HG03460 (cell line): ENCODE measurements at regions not wholly inside any gene's neighbourhood (a gene's known extent, or its start where the extent isn't known, plus 50 kb on each side); places are given as distances from the start of the nearest gene placed in this dataset.
"Not testable (repeated sequence)": the region's sequence is repeated elsewhere in the genome, so short reads cannot be mapped to it uniquely, and the experiment has no call there.

Experiments
- ATAC-seq: cut with Tn5 transposase; IDR thresholded peaks from one replicate; pipeline ENCODE4 v1.9.1; 2021; ENCODE audit not compliant: unreplicated experiment

DNA sequence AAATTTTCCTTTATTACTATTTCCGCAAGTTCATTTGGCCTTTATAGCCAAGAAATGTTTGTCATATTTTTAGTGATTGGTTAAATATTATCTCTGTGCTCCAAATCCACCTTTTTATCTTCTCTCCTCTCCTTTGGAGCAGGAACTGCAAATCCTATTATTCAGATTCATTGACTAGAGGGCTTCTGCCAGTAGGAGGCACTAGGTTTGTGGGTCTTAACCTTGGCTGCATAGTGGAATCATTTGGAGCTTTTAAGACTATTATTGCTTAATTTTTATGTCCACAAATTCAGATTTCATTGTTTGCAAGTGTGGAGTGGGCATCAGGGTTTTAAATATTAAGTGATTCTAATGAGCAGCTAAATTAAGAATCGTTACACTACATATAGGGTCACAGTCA is 75.3 kb upstream of the SYT10 start:
- ATAC-seq: no peak

GRCh38 chr12:33519566-33519965 is 79.9 kb upstream of the SYT10 start:
- no peak for ATAC-seq

GRCh38 chr12:33520505-33521302 is 81.1 kb upstream of the SYT10 start:
- ATAC-seq: not testable (repeated sequence)

DNA sequence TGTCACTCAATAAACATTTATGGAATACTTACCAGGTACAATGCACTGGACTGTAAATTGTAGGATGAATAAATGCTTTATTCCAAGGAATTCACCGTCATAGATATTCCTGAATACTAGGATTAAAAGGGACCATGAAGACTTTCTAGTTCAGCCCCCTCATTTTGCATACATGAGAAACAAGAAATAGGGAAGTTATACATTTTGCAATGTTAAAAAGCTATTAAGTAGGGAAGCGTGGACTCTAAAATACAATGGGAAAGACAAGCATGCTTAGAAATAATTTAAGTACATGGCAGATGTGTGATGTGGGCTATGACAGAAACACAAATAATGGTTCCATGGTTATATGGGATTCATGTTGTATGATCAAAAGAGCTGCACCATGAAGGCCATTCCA is 89.4 kb upstream of the SYT10 start:
- ATAC-seq: no peak

GRCh38 chr12:33529810-33530209 is 90.2 kb upstream of the SYT10 start:
- ATAC-seq: no peak

DNA sequence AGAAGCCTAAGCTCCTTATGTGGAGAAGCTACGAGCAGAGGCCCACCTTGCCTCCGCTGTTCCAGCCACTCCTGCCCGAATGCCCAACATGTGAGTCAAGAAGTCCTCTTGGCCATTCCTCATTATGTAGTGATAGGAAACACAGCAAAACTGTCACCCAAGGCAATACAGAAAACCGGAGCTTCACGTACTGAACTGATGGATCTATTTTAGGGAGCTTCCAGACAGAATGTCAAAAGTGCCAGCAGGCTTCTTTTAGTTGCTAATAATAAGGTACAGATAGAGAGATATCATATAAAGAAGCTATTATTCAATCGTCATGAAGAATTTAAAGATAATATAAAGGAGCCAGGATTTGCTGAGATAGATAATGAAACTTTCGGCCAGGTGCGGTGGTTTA is 91.6 kb upstream of the SYT10 start:
- ATAC-seq: no peak

DNA sequence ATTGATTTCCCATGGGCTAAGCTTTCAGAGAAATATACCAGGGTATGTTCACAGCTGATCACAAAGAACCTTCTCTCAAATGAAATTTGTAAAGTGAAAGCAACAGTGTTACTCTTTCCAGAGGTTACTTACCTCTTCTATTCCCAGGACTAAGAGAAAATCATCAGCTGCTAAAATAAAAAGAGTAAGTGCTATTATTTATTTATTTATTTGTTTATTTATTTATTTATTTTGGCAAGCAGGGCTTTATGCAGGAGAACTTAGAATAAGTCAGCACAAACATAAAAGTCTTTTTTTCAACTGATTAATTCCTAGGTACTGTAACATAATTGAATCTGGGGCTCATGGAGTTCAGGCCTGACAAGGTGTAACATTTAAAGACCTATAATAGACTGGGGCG is 93.9 kb upstream of the SYT10 start:
- ATAC-seq: no peak

DNA sequence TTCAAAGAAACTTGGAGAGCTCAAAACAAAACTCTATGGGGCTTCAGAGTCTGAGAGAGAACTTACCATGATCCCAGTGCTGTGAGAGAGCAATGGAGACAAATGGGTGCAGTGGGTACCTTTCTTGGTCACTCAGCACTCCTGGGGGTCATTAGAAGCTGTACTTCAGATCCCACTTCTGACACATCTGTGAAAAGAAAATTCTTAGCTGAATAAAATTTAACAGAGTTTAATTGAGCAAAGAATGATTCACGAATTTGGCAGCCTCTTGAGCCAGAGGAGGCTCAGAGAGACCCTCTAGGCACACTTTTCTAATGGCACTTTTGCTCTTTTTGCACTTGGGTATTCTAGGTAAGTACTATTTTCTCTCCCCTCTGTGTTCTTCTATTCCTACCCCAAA is 96.8 kb upstream of the SYT10 start:
- ATAC-seq: no peak

DNA sequence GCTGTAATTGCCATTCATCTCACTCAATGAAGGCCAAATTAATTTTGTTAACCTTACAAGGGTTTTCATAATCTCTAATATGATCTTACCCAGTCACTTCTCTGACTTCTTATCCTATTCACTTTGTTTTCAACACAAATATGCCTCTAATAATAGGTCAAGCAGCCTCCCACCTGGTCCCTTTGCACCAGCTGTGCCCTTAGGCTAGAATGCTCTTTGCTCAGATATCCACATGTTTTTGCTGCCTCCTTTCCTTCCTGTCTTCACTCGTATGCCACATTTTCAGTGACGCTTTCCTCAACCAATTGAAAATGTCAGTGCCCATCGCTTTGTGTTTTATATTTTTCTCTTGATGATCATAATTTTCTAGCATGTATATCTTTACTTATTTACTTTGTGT is 106.4 kb upstream of the SYT10 start:
- no peak for ATAC-seq

- no peak for ATAC-seq
Observed at GRCh38 chr12:33547084-33547483, 107.5 kb upstream of the SYT10 start.

DNA sequence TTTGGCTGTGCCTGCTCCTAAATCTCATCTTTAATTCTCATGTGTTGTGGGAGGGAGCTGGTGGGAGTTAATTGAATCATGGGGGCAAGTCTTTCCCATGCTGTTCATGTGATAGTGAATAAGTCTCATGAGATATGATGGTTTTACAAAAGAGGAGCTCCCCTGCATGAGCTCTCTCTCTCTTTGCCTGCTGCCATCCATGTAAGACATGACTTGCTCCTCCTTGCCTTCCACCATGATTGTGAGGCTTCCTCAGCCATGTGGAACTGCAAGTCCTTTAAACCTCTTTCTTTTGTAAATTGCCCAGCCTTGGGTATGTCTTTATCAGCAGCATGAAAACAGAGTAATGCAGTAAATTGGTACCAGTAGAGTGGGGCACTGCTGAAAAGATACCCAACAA is 110.6 kb upstream of the SYT10 start:
- ATAC-seq: not testable (repeated sequence)

GRCh38 chr12:33551006-33551405 is 111.4 kb upstream of the SYT10 start:
- no peak for ATAC-seq

DNA sequence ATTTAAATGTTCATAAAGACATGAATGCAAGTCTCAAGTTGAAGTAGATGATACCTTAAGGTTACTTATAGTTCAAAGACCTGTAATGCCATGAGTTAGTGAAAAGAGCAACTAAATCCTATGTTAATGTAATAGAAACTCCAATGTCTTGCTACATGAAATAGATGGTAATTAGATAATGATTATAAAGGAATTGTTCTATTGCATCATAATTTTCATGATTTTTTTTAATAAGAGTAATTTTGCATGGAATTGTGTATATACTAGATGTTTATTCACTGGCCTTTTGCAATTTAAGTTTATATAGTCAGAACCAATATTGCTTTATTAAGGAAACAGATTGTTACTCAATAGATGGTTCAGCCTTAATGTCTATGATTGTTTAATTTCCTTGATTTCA is 115.5 kb upstream of the SYT10 start:
- no peak for ATAC-seq

- no peak for ATAC-seq
Observed at GRCh38 chr12:33560653-33561208, 121.1 kb upstream of the SYT10 start.

DNA sequence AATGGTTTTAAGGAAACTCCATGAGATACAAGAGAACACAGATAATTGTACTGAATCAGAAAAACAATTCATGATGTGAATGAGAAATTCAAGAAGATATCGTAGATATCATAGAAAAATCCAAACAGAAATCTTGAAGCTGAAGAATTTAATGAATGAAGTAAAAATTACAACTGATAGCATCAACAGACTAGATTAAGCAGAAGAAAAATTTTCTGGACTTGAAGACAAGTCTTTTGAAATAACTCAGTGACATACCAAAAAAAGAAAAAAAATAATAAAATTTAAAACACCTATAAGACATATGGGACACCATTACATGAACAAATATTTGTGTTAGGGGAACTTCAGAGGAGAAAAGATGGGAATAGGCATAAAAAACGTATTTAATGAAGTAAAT is 122.8 kb upstream of the SYT10 start:
- ATAC-seq: no peak

DNA sequence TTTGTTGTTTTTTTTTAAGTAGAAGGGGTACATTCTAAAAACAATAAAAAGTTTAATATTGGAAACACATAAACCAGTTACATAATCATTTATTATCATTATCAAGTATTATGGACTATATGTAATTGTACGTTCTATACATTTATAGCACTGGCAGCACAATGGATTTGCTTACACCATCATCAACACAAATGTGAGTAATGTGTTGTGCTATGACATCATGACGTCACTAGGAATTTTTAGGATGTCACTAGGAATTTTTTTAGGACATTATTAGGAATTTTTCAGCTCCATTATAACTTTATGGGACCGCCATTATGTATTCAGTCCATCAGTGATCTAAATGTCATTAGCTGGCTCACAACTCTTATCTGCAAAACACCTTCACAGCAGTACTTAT is 126.8 kb upstream of the SYT10 start:
- no peak for ATAC-seq

GRCh38 chr12:33575346-33575745 is 135.7 kb upstream of the SYT10 start:
- no peak for ATAC-seq

DNA sequence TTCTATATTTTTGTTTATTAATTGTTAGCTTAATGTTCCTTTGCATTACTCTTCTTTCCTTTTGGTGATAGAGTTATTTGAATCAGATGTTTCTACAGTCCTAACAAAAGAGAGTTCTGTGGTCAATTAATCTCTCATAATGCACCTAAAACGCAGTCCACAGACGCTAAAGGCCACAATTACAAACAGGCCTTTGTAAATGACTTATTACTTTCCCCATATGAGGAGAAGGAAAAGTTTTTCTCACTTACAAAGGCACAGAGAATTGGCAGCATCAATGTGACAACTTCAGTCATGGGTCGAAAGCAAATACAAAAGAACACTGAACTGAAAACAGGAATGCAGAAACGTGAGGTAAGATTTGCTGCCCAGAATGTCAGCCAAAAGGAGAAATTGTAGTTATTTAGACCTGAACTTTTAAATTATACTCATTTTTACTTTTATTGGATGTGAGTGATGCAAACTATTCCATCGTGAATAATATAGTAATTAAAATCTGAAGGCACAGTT is 142.0 kb upstream of the SYT10 start:
- no peak for ATAC-seq

DNA sequence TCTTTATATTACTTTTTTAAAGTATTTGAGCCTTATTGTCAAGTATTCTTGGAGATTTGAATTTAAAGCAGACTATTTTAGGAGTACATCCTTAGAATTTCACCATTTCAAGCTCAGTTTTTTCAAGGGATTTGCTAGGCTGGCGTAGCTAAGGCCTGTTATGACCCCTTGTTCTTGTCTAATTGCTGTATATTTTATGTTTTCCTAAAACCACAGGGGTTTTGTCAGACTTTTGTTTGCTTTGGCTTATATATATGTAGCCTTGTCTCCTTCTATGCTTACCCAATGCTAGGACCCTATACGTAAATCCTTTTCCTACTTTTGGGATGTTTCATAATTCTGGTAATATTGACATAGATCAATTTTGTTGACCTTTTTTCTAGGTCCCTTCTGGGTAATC is 147.0 kb upstream of the SYT10 start:
- ATAC-seq: no peak

DNA sequence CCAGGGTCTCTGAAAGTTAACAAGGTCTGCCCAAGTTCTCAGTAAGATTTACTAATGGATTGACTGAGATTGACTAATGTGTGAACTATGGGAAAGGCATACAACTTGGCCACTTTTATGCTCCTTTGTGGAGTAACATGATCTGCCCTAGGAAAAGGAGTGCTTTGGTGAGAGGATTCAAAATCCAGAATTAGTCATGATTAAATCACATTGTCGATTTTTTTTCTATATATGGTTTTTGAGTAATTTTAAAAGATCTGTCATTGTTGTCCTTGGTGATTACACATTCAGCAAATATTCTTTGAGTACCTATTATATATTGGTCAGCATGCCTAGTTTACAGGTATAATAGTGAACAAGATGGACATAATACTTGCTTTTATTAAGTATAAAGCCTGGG is 147.7 kb upstream of the SYT10 start:
- no peak for ATAC-seq

DNA sequence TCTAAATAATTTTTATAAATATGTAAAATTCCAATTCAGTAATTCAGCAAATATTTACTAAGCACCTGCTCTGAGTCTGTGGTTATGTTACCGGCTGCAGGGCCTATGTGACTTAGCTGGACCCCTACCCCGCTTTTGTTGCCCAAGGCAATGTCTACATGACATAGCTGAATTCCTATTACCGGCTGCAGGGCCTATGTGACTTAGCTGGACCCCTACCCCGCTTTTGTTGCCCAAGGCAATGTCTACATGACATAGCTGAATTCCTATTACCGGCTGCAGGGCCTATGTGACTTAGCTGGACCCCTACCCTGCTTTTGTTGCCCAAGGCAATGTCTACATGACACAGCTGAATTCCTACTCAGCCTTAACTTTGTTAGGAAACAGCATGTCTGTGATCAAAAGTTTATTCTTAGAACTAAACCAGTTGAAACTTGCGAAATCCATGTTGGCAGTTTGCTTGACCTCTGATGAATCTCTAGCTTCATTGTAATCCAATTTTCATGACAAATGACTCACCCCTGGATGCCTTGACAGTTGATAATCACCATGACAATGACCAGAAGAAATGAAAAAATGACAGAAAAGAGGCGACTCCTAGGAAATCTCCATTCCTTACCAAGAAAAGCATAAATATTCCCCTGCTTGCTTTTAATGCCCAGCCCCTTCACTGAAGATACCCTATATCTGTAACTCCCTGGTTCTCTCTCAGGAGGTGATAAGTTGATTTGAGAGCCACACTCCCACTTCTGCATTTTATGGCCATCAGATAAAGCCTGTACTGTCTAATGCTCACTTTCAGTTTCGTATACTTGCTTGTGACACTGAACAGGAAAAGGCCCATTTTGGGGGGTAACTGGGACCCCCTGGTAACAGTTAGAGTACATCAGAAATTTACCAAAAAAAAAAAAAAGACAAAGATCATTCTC is 148.4 kb upstream of the SYT10 start:
- peak; percentile 88 for ATAC-seq
